Smooth muscle cell (in vitro differentiated cells): ENCODE measurements at regions not wholly inside any gene's neighbourhood (a gene's known extent, or its start where the extent isn't known, plus 50 kb on each side); places are given as distances from the start of the nearest gene placed in this dataset.

Experiments
- DNase-seq: peaks from one replicate; lab custom pipeline; 2025; ENCODE audit not compliant: unreplicated experiment; lab: John Stamatoyannopoulos, UW
- H2AFZ ChIP-seq: fragments of 200-600 bp; sonication (generic); 2 replicates; pipeline ENCODE4 v1.6.0; 2016; ENCODE audit warnings: antibody characterized with exemption, low read depth, mild to moderate bottlenecking
- H3F3A ChIP-seq: fragments of 200-600 bp; sonication (generic); 2 replicates; pipeline ENCODE4 v1.6.0; 2017; ENCODE audit warnings: antibody characterized with exemption, low read depth
- H3K27ac ChIP-seq: fragments of 200-600 bp; sonication (generic); 2 replicates; pipeline ENCODE4 v1.5.1; 2016; ENCODE audit warnings: low read depth, mild to moderate bottlenecking
- H3K27me3 ChIP-seq: fragments of 200-600 bp; sonication (generic); 2 replicates; pipeline ENCODE4 v1.6.1; 2016; ENCODE audit warnings: low read depth, mild to moderate bottlenecking
- H3K36me3 ChIP-seq: fragments of 200-600 bp; sonication (generic); 2 replicates; pipeline ENCODE4 v1.5.1; 2016; ENCODE audit warnings: low read depth
- H3K4me1 ChIP-seq: fragments of 200-600 bp; sonication (generic); 2 replicates; pipeline ENCODE4 v1.5.1; 2016; ENCODE audit warnings: low read depth
- H3K4me2 ChIP-seq: fragments of 200-600 bp; sonication (generic); 2 replicates; pipeline ENCODE4 v1.6.0; 2016; ENCODE audit warnings: mild to moderate bottlenecking
- H3K4me3 ChIP-seq: fragments of 200-600 bp; sonication (generic); 2 replicates; pipeline ENCODE4 v1.5.1; 2016; ENCODE audit warnings: mild to moderate bottlenecking
- H3K79me2 ChIP-seq: fragments of 200-600 bp; sonication (generic); 2 replicates; pipeline ENCODE4 v1.6.0; 2016; ENCODE audit warnings: low read depth, mild to moderate bottlenecking
- H3K9ac ChIP-seq: fragments of 200-600 bp; sonication (generic); 2 replicates; pipeline ENCODE4 v1.6.0; 2016; ENCODE audit warnings: low read depth
- H3K9me3 ChIP-seq: fragments of 200-600 bp; sonication (generic); replicated peaks from 2 replicates; pipeline ENCODE4 v1.5.1; 2016; ENCODE audit warnings: low read depth
- H4K20me1 ChIP-seq: fragments of 200-600 bp; sonication (generic); 2 replicates; pipeline ENCODE4 v1.6.0; 2016; ENCODE audit warnings: low read depth
- CTCF ChIP-seq: fragments of 200-600 bp; sonication (generic); IDR thresholded peaks from 2 replicates; pipeline ENCODE4 v1.5.1; 2017; ENCODE audit warnings: borderline replicate concordance, mild to moderate bottlenecking, antibody characterized with exemption; ENCODE audit not compliant: insufficient read depth, poor library complexity, severe bottlenecking
- WGBS: methylation state at CpG from one replicate; pipeline ENCODE4 v1.1.7; 2016; ENCODE audit warnings: low lambda C conversion rate; 5-methylcytosine and 5-hydroxymethylcytosine counted together

- DNase-seq = no peak
- no peaks in the 10 kb centered on the region for H3K36me3 ChIP-seq
- no peak overlapping the region for H2AFZ ChIP-seq
- H3K4me2 ChIP-seq = no peak overlapping the region
- no peak overlapping the region for H3K4me3 ChIP-seq
- H3K27ac ChIP-seq = no peak overlapping the region
- H3K27me3 ChIP-seq = no peaks in the 10 kb centered on the region
- H3F3A ChIP-seq = peaks cover 23% of the 10 kb centered on the region
- no peak for TF ChIP-seq CTCF
- peaks cover 6% of the 10 kb centered on the region for H4K20me1 ChIP-seq
- no peak overlapping the region for H3K9ac ChIP-seq
- H3K79me2 ChIP-seq = peaks cover 6% of the 10 kb centered on the region
- peaks cover 6% of the 10 kb centered on the region for H3K4me1 ChIP-seq
- WGBS = 58% methylated on average over 5 of the region's 5 CpGs
- no peaks in the 10 kb centered on the region for H3K9me3 ChIP-seq
Observed at GRCh38 chr1:222979561-222979960, 163.5 kb downstream of the TLR5 start.

GRCh38 chr1:222987674-222988076 lies 155.4 kb downstream of the TLR5 start:
- Histone ChIP-seq H3K27ac (no peak overlapping the region), H3K27me3 (no peaks in the 10 kb centered on the region), H2AFZ (no peak overlapping the region), H3K4me3 (no peak overlapping the region), H3K9ac (no peak overlapping the region), H3K36me3 (no peaks in the 10 kb centered on the region), H3F3A (no peaks in the 10 kb centered on the region), H3K4me2 (no peak overlapping the region), H3K79me2 (no peaks in the 10 kb centered on the region), H3K4me1 (no peaks in the 10 kb centered on the region), H4K20me1 (no peaks in the 10 kb centered on the region), H3K9me3 (no peaks in the 10 kb centered on the region)
- no peak for TF ChIP-seq CTCF
- DNase-seq = no peak

GRCh38 chr1:222989443-222989842 lies 153.6 kb downstream of the TLR5 start:
- Histone ChIP-seq H3K9ac (no peak overlapping the region), H3F3A (no peaks in the 10 kb centered on the region), H3K36me3 (no peaks in the 10 kb centered on the region), H3K4me3 (no peak overlapping the region), H3K27me3 (no peaks in the 10 kb centered on the region), H3K79me2 (no peaks in the 10 kb centered on the region), H3K4me1 (no peaks in the 10 kb centered on the region), H4K20me1 (no peaks in the 10 kb centered on the region), H3K9me3 (no peaks in the 10 kb centered on the region), H3K4me2 (no peak overlapping the region), H2AFZ (no peak overlapping the region), H3K27ac (no peak overlapping the region)
- WGBS = 96% methylated on average over 3 of the region's 3 CpGs
- DNase-seq = no peak
- TF ChIP-seq CTCF = no peak

- Histone ChIP-seq H3K27me3 (no peaks in the 10 kb centered on the region), H3K4me2 (no peak overlapping the region), H3K79me2 (no peaks in the 10 kb centered on the region), H2AFZ (no peak overlapping the region), H3K9ac (no peak overlapping the region), H3F3A (no peaks in the 10 kb centered on the region), H3K4me1 (peaks cover 11% of the 10 kb centered on the region), H3K27ac (no peak overlapping the region), H4K20me1 (no peaks in the 10 kb centered on the region), H3K36me3 (no peaks in the 10 kb centered on the region), H3K4me3 (no peak overlapping the region), H3K9me3 (no peaks in the 10 kb centered on the region)
- 97% methylated on average over 1 of the region's 1 CpG for WGBS
- no peak for TF ChIP-seq CTCF
- DNase-seq = no peak
Observed at GRCh38 chr1:222991177-222991576, 151.9 kb downstream of the TLR5 start.
